SU-DHL-6 (cell line): ENCODE measurements at regions not wholly inside any gene's neighbourhood (a gene's known extent, or its start where the extent isn't known, plus 50 kb on each side); places are given as distances from the start of the nearest gene placed in this dataset.

Experiments
- H2AFZ ChIP-seq: fragments of 200-600 bp; sonication (generic); 2 replicates; pipeline ENCODE4 v1.6.1; 2014; ENCODE audit warnings: low read depth, mild to moderate bottlenecking, moderate library complexity, mixed read lengths, antibody characterized with exemption, low read length; ENCODE audit not compliant: severe bottlenecking
- H3F3A ChIP-seq: fragments of 200-600 bp; shearing (Covaris generic); 2 replicates; pipeline ENCODE4 v1.6.0; 2016; ENCODE audit warnings: antibody characterized with exemption, mild to moderate bottlenecking; ENCODE audit not compliant: insufficient read depth
- H3K27ac ChIP-seq: fragments of 200-600 bp; sonication (generic); 2 replicates; pipeline ENCODE4 v1.5.1; 2016; ENCODE audit warnings: low read depth, mild to moderate bottlenecking, low read length, moderate library complexity, mixed read lengths
- H3K27me3 ChIP-seq: fragments of 200-600 bp; sonication (generic), shearing (Covaris generic); 2 replicates; pipeline ENCODE4 v1.6.0; 2014; ENCODE audit warnings: mild to moderate bottlenecking, low read length
- H3K36me3 ChIP-seq: fragments of 200-600 bp; sonication (generic); 2 replicates; pipeline ENCODE4 v1.6.1; 2014; ENCODE audit warnings: mild to moderate bottlenecking, low read length, mixed read lengths
- H3K4me2 ChIP-seq: fragments of 300-600, 200-600 bp; shearing (Covaris generic), sonication (generic); 2 replicates; pipeline ENCODE4 v1.6.0; 2014; ENCODE audit warnings: low read length, low read depth, mild to moderate bottlenecking; ENCODE audit not compliant: poor library complexity, severe bottlenecking
- H3K4me3 ChIP-seq: fragments of 200-600 bp; sonication (generic); 2 replicates; pipeline ENCODE4 v1.5.1; 2014; ENCODE audit warnings: antibody characterized with exemption, low read length, mild to moderate bottlenecking, mixed read lengths; ENCODE audit not compliant: insufficient read depth, poor library complexity, severe bottlenecking
- H3K79me2 ChIP-seq: fragments of 200-600 bp; sonication (generic); 2 replicates; pipeline ENCODE4 v1.6.1; 2014; ENCODE audit warnings: mild to moderate bottlenecking, low read length, moderate library complexity; ENCODE audit not compliant: insufficient read depth
- H3K9ac ChIP-seq: fragments of 200-600 bp; sonication (generic); 2 replicates; pipeline ENCODE4 v1.7.0; 2014; ENCODE audit warnings: mild to moderate bottlenecking, low read length
- H3K9me2 ChIP-seq: fragments of 200-600 bp; sonication (generic); replicated peaks from 2 replicates; pipeline ENCODE4 v1.6.1; 2014; ENCODE audit warnings: low read length; ENCODE audit not compliant: insufficient read depth
- H3K9me3 ChIP-seq: fragments of 200-600 bp; sonication (generic); 2 replicates; pipeline ENCODE4 v1.6.1; 2014; ENCODE audit warnings: low read length, mixed read lengths; ENCODE audit not compliant: insufficient read depth
- H4K20me1 ChIP-seq: fragments of 200-600 bp; sonication (generic); 2 replicates; pipeline ENCODE4 v1.6.1; 2014; ENCODE audit warnings: low read depth, mild to moderate bottlenecking, antibody characterized with exemption, low read length, moderate library complexity, mixed read lengths
- CTCF ChIP-seq: fragments of 200-600 bp; sonication (generic); IDR thresholded peaks from one replicate; pipeline ENCODE4 v1.5.1; 2017; ENCODE audit warnings: antibody characterized with exemption, mild to moderate bottlenecking, low read length, moderate library complexity; ENCODE audit not compliant: insufficient read depth, poor library complexity, severe bottlenecking
- EZH2phosphoT487 ChIP-seq: fragments of 200-600 bp; sonication (generic), shearing (Covaris generic); conservative IDR thresholded peaks from 2 replicates; pipeline ENCODE4 v1.6.1; 2018; ENCODE audit warnings: mild to moderate bottlenecking, antibody characterized with exemption, low read length, moderate library complexity, mixed read lengths

- Histone ChIP-seq H3K27me3 (no peaks in the 10 kb centered on the region), H3K4me2 (no peak overlapping the region), H3K4me3 (no peak overlapping the region), H3K27ac (no peak overlapping the region), H3F3A (no peaks in the 10 kb centered on the region), H3K9ac (no peak overlapping the region), H3K9me3 (no peaks in the 10 kb centered on the region), H4K20me1 (no peaks in the 10 kb centered on the region), H3K36me3 (no peaks in the 10 kb centered on the region), H3K79me2 (no peaks in the 10 kb centered on the region), H2AFZ (peak overlapping the region; percentile 71), H3K9me2 (no peaks in the 10 kb centered on the region)
- TF ChIP-seq CTCF (no peak), EZH2phosphoT487 (no peak)
These were observed 269.2 kb upstream of the RGS18 start for GRCh38 chr1:191888996-191889622.

GRCh38 chr1:191889623-191890003 lies 268.6 kb upstream of the RGS18 start:
- TF ChIP-seq CTCF (no peak), EZH2phosphoT487 (no peak)
- H3K9me2 ChIP-seq = no peaks in the 10 kb centered on the region
- H3K36me3 ChIP-seq = no peaks in the 10 kb centered on the region
- no peaks in the 10 kb centered on the region for H3K79me2 ChIP-seq
- H3K4me2 ChIP-seq = no peak overlapping the region
- no peak overlapping the region for H3K4me3 ChIP-seq
- peak overlapping the region; percentile 71 for H2AFZ ChIP-seq
- no peaks in the 10 kb centered on the region for H3K27me3 ChIP-seq
- no peak overlapping the region for H3K9ac ChIP-seq
- no peak overlapping the region for H3K27ac ChIP-seq
- H4K20me1 ChIP-seq = no peaks in the 10 kb centered on the region
- no peaks in the 10 kb centered on the region for H3F3A ChIP-seq
- H3K9me3 ChIP-seq = no peaks in the 10 kb centered on the region

GRCh38 chr1:191890433-191891088 lies 267.7 kb upstream of the RGS18 start:
- Histone ChIP-seq H3K79me2 (no peaks in the 10 kb centered on the region), H3K27ac (no peak overlapping the region)
- TF ChIP-seq EZH2phosphoT487 (no peak), CTCF (no peak)

More at GRCh38 chr1:191890433-191891088, 267.7 kb upstream of the RGS18 start:
- Histone ChIP-seq H3K4me2 (no peak overlapping the region), H3K9me2 (no peaks in the 10 kb centered on the region), H4K20me1 (no peaks in the 10 kb centered on the region), H3K27me3 (no peaks in the 10 kb centered on the region), H3K9me3 (no peaks in the 10 kb centered on the region), H2AFZ (no peak overlapping the region), H3K4me3 (no peak overlapping the region), H3F3A (no peaks in the 10 kb centered on the region), H3K36me3 (no peaks in the 10 kb centered on the region), H3K9ac (no peak overlapping the region)
